Activated CD8-positive, alpha-beta T cell treated with anti-CD3 and anti-CD28 coated beads for 36 hours (primary cell): ENCODE measurements at regions not wholly inside any gene's neighbourhood (a gene's known extent, or its start where the extent isn't known, plus 50 kb on each side); places are given as distances from the start of the nearest gene placed in this dataset.
"Not testable (repeated sequence)": the region's sequence is repeated elsewhere in the genome, so short reads cannot be mapped to it uniquely, and the experiment has no call there.

ENCODE experiments used
- ATAC-seq: fragments of 200-7000 bp; cut with Tn5 transposase; one replicate; pipeline ENCODE4 v1.10.0; 2021; ENCODE audit warnings: mild to moderate bottlenecking, moderate library complexity
- CTCF ChIA-PET: fragments of 350-600 bp; sonication (Branson Sonifier 250); formaldehyde crosslinking; loops from one replicate; lab custom pipeline; 2021; ENCODE audit warnings: antibody characterized with exemption; lab: Charles Lee
- POLR2A ChIA-PET: fragments of 350-600 bp; sonication (Branson Sonifier 250); formaldehyde crosslinking; loops from one replicate; lab custom pipeline; 2021; ENCODE audit warnings: antibody characterized with exemption; lab: Charles Lee
- DNase-seq: peaks from one replicate; pipeline ENCODE4 v3.0.0-alpha.2; 2020
- H3K27ac Mint-ChIP-seq: one replicate; pipeline ENCODE4 v1.8.0; 2021; ENCODE audit warnings: mild to moderate bottlenecking, mixed read lengths
- H3K27me3 Mint-ChIP-seq: one replicate; pipeline ENCODE4 v1.8.0; 2021; ENCODE audit warnings: mixed read lengths
- H3K36me3 Mint-ChIP-seq: one replicate; pipeline ENCODE4 v1.8.0; 2021; ENCODE audit warnings: low read depth, mixed read lengths
- H3K4me1 Mint-ChIP-seq: one replicate; pipeline ENCODE4 v1.8.0; 2021; ENCODE audit warnings: low read depth, mixed read lengths
- H3K4me3 Mint-ChIP-seq: one replicate; pipeline ENCODE4 v1.8.0; 2021; ENCODE audit warnings: mild to moderate bottlenecking, moderate library complexity, mixed read lengths
- H3K9me3 Mint-ChIP-seq: one replicate; pipeline ENCODE4 v1.8.0; 2021; ENCODE audit warnings: mixed read lengths
- intact Hi-C: fragments of 100-400 bp; cut with micrococcal nuclease; formaldehyde crosslinking; loops from one replicate; pipeline ENCODE4 v1.10.0; 2022
- TF ChIP-seq, protein P1 (sequence below): fragments of 200-600 bp; IDR thresholded peaks from one replicate; pipeline ENCODE4 v1.8.0; 2022; ENCODE audit warnings: antibody characterized with exemption, mild to moderate bottlenecking

DNA sequence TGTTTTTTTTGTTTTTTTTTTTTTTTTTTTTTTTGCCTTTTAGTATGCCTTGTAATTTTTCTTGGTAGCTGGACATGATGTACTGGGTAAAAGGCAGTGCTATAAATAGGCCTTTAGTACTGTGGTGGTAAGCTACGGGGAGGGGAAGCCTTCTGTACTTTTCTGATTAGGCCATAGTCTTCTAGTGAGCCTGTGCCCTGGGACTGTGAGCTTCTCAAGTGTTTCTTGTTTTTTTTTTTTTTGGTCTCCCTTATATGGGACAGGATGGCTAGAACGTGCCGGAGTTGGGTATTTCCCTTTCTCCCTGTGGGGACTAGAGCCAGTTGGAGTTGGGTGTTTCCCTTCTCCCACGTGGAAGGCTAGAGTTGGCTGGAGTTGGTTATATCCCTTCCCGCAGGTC, 59.4 kb upstream of the PRELID3B start:
- DNase-seq (no peak), ATAC-seq (no peak)
- CTCF ChIA-PET: interaction anchor here (0.6 to 6.7 kb wide), 6 partner anchors 8 to 286 kb away, joined by 3 to 48 read pairs (median 4); no protein-coding TSS in a partner anchor
- POLR2A ChIA-PET: no interaction called here
- Mint-ChIP-seq H3K4me1 (peaks cover 17% of the 10 kb centered on the region), H3K4me3 (no peak overlapping the region), H3K9me3 (no peaks in the 10 kb centered on the region), H3K27me3 (no peaks in the 10 kb centered on the region), H3K36me3 (no peaks in the 10 kb centered on the region), H3K27ac (no peak overlapping the region)
- intact Hi-C loops: no loop called here
- TF ChIP-seq, protein P1, sequence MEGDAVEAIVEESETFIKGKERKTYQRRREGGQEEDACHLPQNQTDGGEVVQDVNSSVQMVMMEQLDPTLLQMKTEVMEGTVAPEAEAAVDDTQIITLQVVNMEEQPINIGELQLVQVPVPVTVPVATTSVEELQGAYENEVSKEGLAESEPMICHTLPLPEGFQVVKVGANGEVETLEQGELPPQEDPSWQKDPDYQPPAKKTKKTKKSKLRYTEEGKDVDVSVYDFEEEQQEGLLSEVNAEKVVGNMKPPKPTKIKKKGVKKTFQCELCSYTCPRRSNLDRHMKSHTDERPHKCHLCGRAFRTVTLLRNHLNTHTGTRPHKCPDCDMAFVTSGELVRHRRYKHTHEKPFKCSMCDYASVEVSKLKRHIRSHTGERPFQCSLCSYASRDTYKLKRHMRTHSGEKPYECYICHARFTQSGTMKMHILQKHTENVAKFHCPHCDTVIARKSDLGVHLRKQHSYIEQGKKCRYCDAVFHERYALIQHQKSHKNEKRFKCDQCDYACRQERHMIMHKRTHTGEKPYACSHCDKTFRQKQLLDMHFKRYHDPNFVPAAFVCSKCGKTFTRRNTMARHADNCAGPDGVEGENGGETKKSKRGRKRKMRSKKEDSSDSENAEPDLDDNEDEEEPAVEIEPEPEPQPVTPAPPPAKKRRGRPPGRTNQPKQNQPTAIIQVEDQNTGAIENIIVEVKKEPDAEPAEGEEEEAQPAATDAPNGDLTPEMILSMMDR: no peak

DNA sequence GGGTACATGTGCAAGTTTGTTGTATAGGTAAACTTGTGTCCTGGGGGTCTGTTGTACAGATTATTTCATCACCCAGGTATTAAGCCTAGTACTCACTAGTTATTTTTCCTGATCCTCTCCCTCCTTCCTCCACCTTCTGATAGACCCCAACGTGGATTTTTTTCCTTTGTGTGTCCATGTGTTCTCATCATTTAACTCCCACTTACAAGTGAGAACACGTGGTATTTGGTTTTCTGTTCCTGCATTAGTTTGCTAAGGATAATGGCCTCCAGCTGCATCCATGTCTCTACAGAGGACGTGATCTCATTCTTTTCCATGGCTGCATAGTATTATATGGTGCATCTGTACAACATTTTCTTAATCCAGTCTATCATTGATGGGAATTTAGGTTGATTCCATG, 57.3 kb upstream of the PRELID3B start:
- ATAC-seq, H3K27me3 Mint-ChIP-seq, H3K27ac Mint-ChIP-seq, POLR2A ChIA-PET, H3K36me3 Mint-ChIP-seq, H3K9me3 Mint-ChIP-seq, DNase-seq, intact Hi-C loops, H3K4me3 Mint-ChIP-seq: not testable (repeated sequence)
- CTCF ChIA-PET: interaction anchor here (4.0 to 4.6 kb wide), 2 partner anchors 11 to 108 kb away, joined by 18 to 40 read pairs; no protein-coding TSS in a partner anchor
- H3K4me1 Mint-ChIP-seq: peaks cover 14% of the 10 kb centered on the region

DNA sequence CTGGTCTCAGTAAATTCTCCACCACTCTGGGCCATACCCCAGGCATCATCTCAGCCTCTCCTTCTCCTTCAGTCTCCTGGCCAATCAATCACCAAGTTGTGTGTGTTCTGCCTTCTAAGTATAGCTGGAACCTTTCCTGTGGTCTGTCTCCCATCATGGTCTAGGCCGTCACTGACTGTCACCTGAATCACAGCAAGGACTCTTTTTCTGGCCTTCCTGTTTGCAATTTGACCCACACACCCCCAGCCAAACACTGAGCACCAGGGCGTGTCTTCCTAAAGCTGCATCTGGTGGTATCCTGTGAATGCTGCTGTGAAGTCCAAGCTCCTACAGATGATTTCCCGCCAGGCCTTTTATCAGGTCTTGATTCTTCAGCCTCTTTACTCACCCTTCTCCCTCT, 52.6 kb upstream of the PRELID3B start:
- no peak for ATAC-seq
- no peaks in the 10 kb centered on the region for H3K36me3 Mint-ChIP-seq
- DNase-seq: no peak
- H3K27me3 Mint-ChIP-seq: no peaks in the 10 kb centered on the region
- H3K4me1 Mint-ChIP-seq: no peaks in the 10 kb centered on the region
- TF ChIP-seq, protein P1: no peak
- H3K4me3 Mint-ChIP-seq: no peak overlapping the region
- no peak overlapping the region for H3K27ac Mint-ChIP-seq
- no peaks in the 10 kb centered on the region for H3K9me3 Mint-ChIP-seq
- CTCF ChIA-PET: interaction anchor here (1.3 to 8.4 kb wide), 3 partner anchors 48 to 118 kb away, joined by 3 to 79 read pairs (median 5); no protein-coding TSS in a partner anchor
- POLR2A ChIA-PET: interaction anchor here (0.6 to 1.5 kb wide), 3 partner anchors 27 to 110 kb away, joined by 3 to 4 read pairs (median 4); no protein-coding TSS in a partner anchor
- intact Hi-C loops: no loop called here

DNA sequence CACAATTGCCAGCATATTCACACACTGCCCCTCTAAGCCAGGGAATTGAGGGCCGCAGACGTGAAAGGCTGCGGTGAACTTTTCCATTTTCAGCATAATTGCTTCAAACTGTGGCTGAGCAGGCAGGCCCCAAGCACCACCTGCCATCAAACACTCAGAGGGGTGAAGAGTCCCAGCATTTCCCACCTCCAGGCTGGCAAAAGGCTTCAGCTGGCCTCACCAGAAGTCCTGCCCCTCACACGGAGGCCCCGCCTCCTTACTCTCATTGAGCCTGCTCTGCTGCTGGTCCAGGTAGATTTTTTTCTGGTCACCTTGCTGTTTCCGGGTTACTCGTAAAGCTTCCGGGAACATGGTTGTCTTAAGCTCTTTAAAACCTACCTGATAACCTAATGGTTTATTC, 52.0 kb upstream of the PRELID3B start:
- ChIA-PET CTCF (interaction anchor here (0.7 to 8.4 kb wide), 7 partner anchors 8 to 112 kb away, joined by 3 to 79 read pairs (median 3); no protein-coding TSS in a partner anchor), POLR2A (interaction anchor here (1.2 kb wide), 1 partner anchor 28 kb away, joined by 4 read pairs; no protein-coding TSS in a partner anchor)
- TF ChIP-seq, protein P1: no peak
- no peaks in the 10 kb centered on the region for H3K9me3 Mint-ChIP-seq
- no peak for ATAC-seq
- no peaks in the 10 kb centered on the region for H3K36me3 Mint-ChIP-seq
- H3K4me3 Mint-ChIP-seq: no peak overlapping the region
- no peak for DNase-seq
- no peaks in the 10 kb centered on the region for H3K4me1 Mint-ChIP-seq
- intact Hi-C loops: no loop called here
- H3K27ac Mint-ChIP-seq: no peak overlapping the region
- no peaks in the 10 kb centered on the region for H3K27me3 Mint-ChIP-seq
